OCI-LY7 (cell line): ENCODE measurements at regions not wholly inside any gene's neighbourhood (a gene's known extent, or its start where the extent isn't known, plus 50 kb on each side); places are given as distances from the start of the nearest gene placed in this dataset.

Experiments used
- CTCF ChIP-seq: fragments of 200-600 bp; sonication (generic); conservative IDR thresholded peaks from 2 replicates; pipeline ENCODE4 v1.5.1; 2014; ENCODE audit warnings: mild to moderate bottlenecking, antibody characterized with exemption, low read length, moderate library complexity, mixed read lengths
- EZH2phosphoT487 ChIP-seq: fragments of 200-600 bp; sonication (generic); IDR thresholded peaks from 2 replicates; pipeline ENCODE4 v1.6.1; 2018; ENCODE audit warnings: low read depth, borderline replicate concordance, mild to moderate bottlenecking, mixed run types, antibody characterized with exemption, low read length, moderate library complexity, mixed read lengths

- TF ChIP-seq CTCF (0 out of 2 replicates have a peak, but pooled peaks have one; percentile 23), EZH2phosphoT487 (no peak)
These were observed 453.7 kb upstream of the POT1 start for GRCh38 chr7:125383324-125383723.
